Astrocyte (in vitro differentiated cells and primary cell): ENCODE measurements at regions not wholly inside any gene's neighbourhood (a gene's known extent, or its start where the extent isn't known, plus 50 kb on each side); places are given as distances from the start of the nearest gene placed in this dataset.
"Not testable (repeated sequence)": the region's sequence is repeated elsewhere in the genome, so short reads cannot be mapped to it uniquely, and the experiment has no call there.

Source experiments
- CTCF ChIP-seq: IDR thresholded peaks from 2 replicates; pipeline ENCODE4 v1.5.1; 2011; ENCODE audit warnings: low read depth, mild to moderate bottlenecking, inconsistent platforms, low read length, moderate library complexity; ENCODE audit not compliant: insufficient read depth
- EZH2 ChIP-seq: IDR thresholded peaks from 2 replicates; pipeline ENCODE4 v1.6.1; 2012; ENCODE audit warnings: mild to moderate bottlenecking, low read length, inconsistent platforms; ENCODE audit not compliant: insufficient read depth

DNA sequence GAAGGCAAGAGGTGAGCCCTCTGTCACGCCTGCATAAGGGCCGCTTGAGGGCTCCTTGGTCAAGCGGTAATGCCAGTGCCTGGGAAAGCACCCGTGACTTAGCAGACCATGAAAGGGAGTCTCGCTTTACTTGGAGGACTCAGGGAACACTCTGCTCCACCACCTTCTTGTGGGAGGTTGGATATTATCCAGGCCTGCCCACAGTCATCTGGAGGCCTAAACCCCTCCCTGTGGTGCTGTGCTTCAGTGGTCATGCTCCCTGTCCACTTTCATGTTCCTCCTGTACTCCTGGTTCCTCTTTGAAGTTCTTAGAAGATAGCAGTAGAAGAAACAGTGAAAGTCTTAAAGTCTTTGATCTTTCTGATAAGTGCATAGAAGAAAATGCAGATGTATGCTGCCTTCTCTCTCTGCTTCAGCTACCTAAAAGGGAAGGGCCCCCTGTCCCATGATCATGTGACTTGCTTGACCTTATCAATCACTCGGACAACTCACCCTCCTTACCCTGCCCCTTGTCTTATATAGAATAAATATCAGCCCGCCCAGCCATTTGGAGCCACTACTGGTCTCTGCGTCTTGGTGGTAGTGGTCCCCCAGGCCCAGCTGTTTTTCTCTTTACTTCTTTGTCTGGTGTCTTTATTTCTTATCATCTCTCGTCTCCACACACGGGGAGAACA is 76.8 kb upstream of the GRIN2A start:
- not testable (repeated sequence) for TF ChIP-seq CTCF, EZH2
